ENCODE measurements at regions not wholly inside any gene's neighbourhood (a gene's known extent, or its start where the extent isn't known, plus 50 kb on each side); places are given as distances from the start of the nearest gene placed in this dataset.

- Histone ChIP-seq H3K14ac (ENCODE audit: insufficient read length) (no peak overlapping the region), H3K23me2 (ENCODE audit: low read depth, low read length) (no peaks in the 10 kb centered on the region), H3K4me1 (replicated peaks in 1 of 4; ENCODE audit: control insufficient read depth in 3 of 4, insufficient read depth in 4 of 4, low read length in 3 of 4) (no peaks in the 10 kb centered on the region), H3K27ac (ENCODE audit: low read depth, low read length) (no peak overlapping the region; the same call in 1 of the 2 replicates), H3K79me2 (ENCODE audit: control insufficient read depth in 1 of 2, insufficient read depth in 2 of 2, low read length in 2 of 2) (no peaks in the 10 kb centered on the region), H3K79me1 (ENCODE audit: low read depth, low read length) (no peaks in the 10 kb centered on the region), H3K4me3 (ENCODE audit: extremely low read depth in 1 of 4, insufficient read depth in 2 of 4, low read depth in 3 of 4, low read length in 4 of 4) (no peak overlapping the region), H3K23ac (ENCODE audit: insufficient read length) (no peak overlapping the region), H4K8ac (ENCODE audit: extremely low read depth, insufficient read depth, low read length) (no peak overlapping the region), H3K36me3 (ENCODE audit: control insufficient read depth in 2 of 4, insufficient read depth in 4 of 4, low read length in 3 of 4) (no peaks in the 10 kb centered on the region), H2BK15ac (ENCODE audit: low read length) (no peak overlapping the region), H2BK120ac (replicated peaks; ENCODE audit: low read depth, low read length) (no peak overlapping the region), H3K4ac (replicated peaks; ENCODE audit: insufficient read length, low read depth, low read length) (no peak overlapping the region), H4K20me1 (replicated peaks in 1 of 2; ENCODE audit: control insufficient read depth in 1 of 2, insufficient read depth in 2 of 2, low read length in 2 of 2) (no peaks in the 10 kb centered on the region), H3K18ac (ENCODE audit: extremely low read depth, low read length) (no peak overlapping the region), H4K5ac (ENCODE audit: insufficient read length, low read depth, low read length) (no peak overlapping the region), H3K56ac (replicated peaks; ENCODE audit: insufficient read length, low read depth, low read length) (no peak overlapping the region), H4K91ac (replicated peaks; ENCODE audit: insufficient read length, low read length) (no peak overlapping the region), H3K9ac (replicated peaks in 1 of 4; ENCODE audit: extremely low read depth in 1 of 4, low read depth in 3 of 4, low read length in 3 of 4) (no peak overlapping the region), H2AFZ (ENCODE audit: low read length) (no peak overlapping the region), H2BK12ac (ENCODE audit: low read depth, low read length) (no peak overlapping the region), H2BK5ac (ENCODE audit: low read depth, low read length) (no peak overlapping the region), H3K4me2 (ENCODE audit: insufficient read depth in 1 of 2, low read depth in 2 of 2, low read length in 2 of 2) (no peak overlapping the region), H3K9me3 (ENCODE audit: insufficient read depth in 2 of 2, low read depth in 1 of 2, low read length in 1 of 2) (no peaks in the 10 kb centered on the region), H2BK20ac (ENCODE audit: low read length) (no peak overlapping the region), H3K27me3 (replicated peaks in 1 of 4; ENCODE audit: control insufficient read depth in 3 of 4, extremely low read depth in 1 of 4, insufficient read depth in 3 of 4, low read length in 3 of 4) (no peaks in the 10 kb centered on the region), H2AK5ac (ENCODE audit: low read depth, low read length) (no peak overlapping the region)
- no peak for FAIRE-seq
- DNase-seq (ENCODE audit: low read depth in 1 of 2, low spot score in 2 of 2): no peak
- 98% methylated on average over 4 of the region's 4 CpGs; no CpG with 5 or more reads in 1 of the 2 experiments for WGBS, 2 experiments (ENCODE audit: extremely low coverage in 1 of 2, insufficient coverage in 1 of 2, insufficient read length in 1 of 2, insufficient replicate concordance in 2 of 2, low coverage in 1 of 2, low lambda C conversion rate in 2 of 2, missing lambda C conversion rate in 1 of 2)
- ChIA-PET CTCF (ENCODE audit: partially characterized antibody) (interaction anchor here (0.6 to 1.1 kb wide), 3 partner anchors 20 to 619 kb away, joined by 3 to 5 read pairs (median 3); no protein-coding TSS in a partner anchor), POLR2A (ENCODE audit: partially characterized antibody) (no interaction called here)
- TF ChIP-seq RNF2 (IDR thresholded peaks at IDR 0.05; ENCODE audit: borderline replicate concordance, low read depth, low read length, missing control alignments, poor library complexity, severe bottlenecking) (no peak), CTCF (IDR thresholded peaks at IDR 0.05; ENCODE audit: control extremely low read depth in 1 of 3, insufficient read depth in 1 of 3, low read depth in 1 of 3, low read length in 3 of 3) (peak in 1 of 3 experiments; percentile 26; a peak in 1 of 4 replicates), RAD21 (IDR thresholded peaks at IDR 0.05 in 1 of 2, conservative IDR thresholded peaks at IDR 0.05 in 1 of 2; ENCODE audit: low read depth in 2 of 2, low read length in 2 of 2) (peak in 1 of 2 experiments; percentile 31; a peak in 1 of 4 replicates)
Observed at GRCh38 chr13:79079351-79079839, 326.7 kb downstream of the RBM26 start.

Data from H1 (cell line).